ENCODE measurements at regions not wholly inside any gene's neighbourhood (a gene's known extent, or its start where the extent isn't known, plus 50 kb on each side); places are given as distances from the start of the nearest gene placed in this dataset.

- Mint-ChIP-seq H3K9me3 (no peaks in the 10 kb centered on the region), H3K4me1 (no peaks in the 10 kb centered on the region), H3K27ac (no peak overlapping the region), H3K27me3 (peaks cover 3% of the 10 kb centered on the region), H3K4me3 (no peak overlapping the region), H3K36me3 (no peaks in the 10 kb centered on the region)
- DNase-seq (no peak), ATAC-seq (ENCODE audit: low read depth) (no peak)
- POLR2A ChIA-PET = no interaction called here
These were observed 195.4 kb downstream of the BAMBI start for GRCh38 chr10:28872587-28873165.

GRCh38 chr10:28873540-28873939 lies 196.2 kb downstream of the BAMBI start:
- ATAC-seq (ENCODE audit: low read depth) (no peak), DNase-seq (no peak)
- H3K9me3 Mint-ChIP-seq = no peaks in the 10 kb centered on the region
- H3K4me1 Mint-ChIP-seq = no peaks in the 10 kb centered on the region
- peaks cover 9% of the 10 kb centered on the region for H3K27me3 Mint-ChIP-seq
- no peak overlapping the region for H3K4me3 Mint-ChIP-seq
- no peaks in the 10 kb centered on the region for H3K36me3 Mint-ChIP-seq
- POLR2A ChIA-PET = no interaction called here
- H3K27ac Mint-ChIP-seq = no peak overlapping the region

- Mint-ChIP-seq H3K9me3 (no peaks in the 10 kb centered on the region), H3K36me3 (no peaks in the 10 kb centered on the region), H3K27ac (no peak overlapping the region), H3K27me3 (peaks cover 12% of the 10 kb centered on the region), H3K4me1 (no peaks in the 10 kb centered on the region), H3K4me3 (no peak overlapping the region)
- no peak for ATAC-seq (ENCODE audit: low read depth)
- no peak for DNase-seq
- POLR2A ChIA-PET = no interaction called here
These were observed 196.9 kb downstream of the BAMBI start for GRCh38 chr10:28874210-28874609.

GRCh38 chr10:28875549-28876081 lies 198.3 kb downstream of the BAMBI start:
- Mint-ChIP-seq H3K9me3 (no peaks in the 10 kb centered on the region), H3K4me3 (no peak overlapping the region), H3K27ac (no peak overlapping the region), H3K36me3 (no peaks in the 10 kb centered on the region), H3K4me1 (no peaks in the 10 kb centered on the region), H3K27me3 (peaks cover 13% of the 10 kb centered on the region)
- ATAC-seq (ENCODE audit: low read depth) (no peak), DNase-seq (no peak)
- POLR2A ChIA-PET = no interaction called here

- peaks cover 13% of the 10 kb centered on the region for H3K27me3 Mint-ChIP-seq
- no peak overlapping the region for H3K27ac Mint-ChIP-seq
- ATAC-seq (ENCODE audit: low read depth) (no peak), DNase-seq (no peak)
- no peaks in the 10 kb centered on the region for H3K9me3 Mint-ChIP-seq
- no peaks in the 10 kb centered on the region for H3K36me3 Mint-ChIP-seq
- H3K4me3 Mint-ChIP-seq = no peak overlapping the region
- POLR2A ChIA-PET = no interaction called here
- H3K4me1 Mint-ChIP-seq = no peaks in the 10 kb centered on the region
These were observed 201.1 kb downstream of the BAMBI start for GRCh38 chr10:28878236-28878970.

- POLR2A ChIA-PET = no interaction called here
- Mint-ChIP-seq H3K27me3 (peaks cover 13% of the 10 kb centered on the region), H3K4me3 (no peak overlapping the region), H3K4me1 (no peaks in the 10 kb centered on the region), H3K36me3 (no peaks in the 10 kb centered on the region), H3K27ac (no peak overlapping the region), H3K9me3 (no peaks in the 10 kb centered on the region)
- ATAC-seq (ENCODE audit: low read depth) (no peak), DNase-seq (no peak)
These were observed 201.9 kb downstream of the BAMBI start for GRCh38 chr10:28879246-28879645.

- POLR2A ChIA-PET = no interaction called here
- H3K27me3 Mint-ChIP-seq = peaks cover 13% of the 10 kb centered on the region
- no peaks in the 10 kb centered on the region for H3K4me1 Mint-ChIP-seq
- H3K36me3 Mint-ChIP-seq = no peaks in the 10 kb centered on the region
- ATAC-seq (ENCODE audit: low read depth) = no peak
- no peak for DNase-seq
- H3K27ac Mint-ChIP-seq = no peak overlapping the region
- H3K9me3 Mint-ChIP-seq = no peaks in the 10 kb centered on the region
- no peak overlapping the region for H3K4me3 Mint-ChIP-seq
These were observed 202.8 kb downstream of the BAMBI start for GRCh38 chr10:28879875-28880682.

- no peak for DNase-seq
- no peak overlapping the region for H3K27ac Mint-ChIP-seq
- H3K36me3 Mint-ChIP-seq = no peaks in the 10 kb centered on the region
- H3K4me3 Mint-ChIP-seq = no peak overlapping the region
- H3K9me3 Mint-ChIP-seq = no peaks in the 10 kb centered on the region
- H3K27me3 Mint-ChIP-seq = peaks cover 13% of the 10 kb centered on the region
- ATAC-seq (ENCODE audit: low read depth) = no peak
- POLR2A ChIA-PET = no interaction called here
- H3K4me1 Mint-ChIP-seq = no peaks in the 10 kb centered on the region
These were observed 203.3 kb downstream of the BAMBI start for GRCh38 chr10:28880683-28880950.

- H3K9me3 Mint-ChIP-seq = no peaks in the 10 kb centered on the region
- POLR2A ChIA-PET = no interaction called here
- no peak overlapping the region for H3K4me3 Mint-ChIP-seq
- H3K27me3 Mint-ChIP-seq = peaks cover 11% of the 10 kb centered on the region
- H3K4me1 Mint-ChIP-seq = no peaks in the 10 kb centered on the region
- H3K27ac Mint-ChIP-seq = no peak overlapping the region
- no peak for ATAC-seq (ENCODE audit: low read depth)
- no peak for DNase-seq
- no peaks in the 10 kb centered on the region for H3K36me3 Mint-ChIP-seq
These were observed 204.0 kb downstream of the BAMBI start for GRCh38 chr10:28881171-28881882.

- H3K27me3 Mint-ChIP-seq = peaks cover 2% of the 10 kb centered on the region
- no peak for DNase-seq
- no peak overlapping the region for H3K4me3 Mint-ChIP-seq
- H3K27ac Mint-ChIP-seq = no peak overlapping the region
- H3K36me3 Mint-ChIP-seq = no peaks in the 10 kb centered on the region
- POLR2A ChIA-PET = no interaction called here
- no peak for ATAC-seq (ENCODE audit: low read depth)
- no peaks in the 10 kb centered on the region for H3K4me1 Mint-ChIP-seq
- no peaks in the 10 kb centered on the region for H3K9me3 Mint-ChIP-seq
These were observed 206.6 kb downstream of the BAMBI start for GRCh38 chr10:28883741-28884423.

GRCh38 chr10:28890121-28890950 lies 213.0 kb downstream of the BAMBI start:
- H3K27me3 Mint-ChIP-seq = peaks cover 2% of the 10 kb centered on the region

GRCh38 chr10:28891058-28891713 lies 213.9 kb downstream of the BAMBI start:
- no peaks in the 10 kb centered on the region for H3K36me3 Mint-ChIP-seq
- H3K4me1 Mint-ChIP-seq = no peaks in the 10 kb centered on the region
- H3K9me3 Mint-ChIP-seq = no peaks in the 10 kb centered on the region
- H3K27ac Mint-ChIP-seq = no peak overlapping the region
- no peak for DNase-seq
- no peak overlapping the region for H3K4me3 Mint-ChIP-seq
- no peak for ATAC-seq (ENCODE audit: low read depth)
- POLR2A ChIA-PET = no interaction called here
- H3K27me3 Mint-ChIP-seq = peaks cover 2% of the 10 kb centered on the region

More at GRCh38 chr10:28890121-28890950, 213.0 kb downstream of the BAMBI start:
- no peaks in the 10 kb centered on the region for H3K4me1 Mint-ChIP-seq
- ATAC-seq (ENCODE audit: low read depth) (no peak), DNase-seq (no peak)
- no peak overlapping the region for H3K27ac Mint-ChIP-seq
- no peaks in the 10 kb centered on the region for H3K36me3 Mint-ChIP-seq
- no peaks in the 10 kb centered on the region for H3K9me3 Mint-ChIP-seq
- H3K4me3 Mint-ChIP-seq = no peak overlapping the region
- POLR2A ChIA-PET = no interaction called here
